ENCODE measurements at regions not wholly inside any gene's neighbourhood (a gene's known extent, or its start where the extent isn't known, plus 50 kb on each side); places are given as distances from the start of the nearest gene placed in this dataset.

DNA sequence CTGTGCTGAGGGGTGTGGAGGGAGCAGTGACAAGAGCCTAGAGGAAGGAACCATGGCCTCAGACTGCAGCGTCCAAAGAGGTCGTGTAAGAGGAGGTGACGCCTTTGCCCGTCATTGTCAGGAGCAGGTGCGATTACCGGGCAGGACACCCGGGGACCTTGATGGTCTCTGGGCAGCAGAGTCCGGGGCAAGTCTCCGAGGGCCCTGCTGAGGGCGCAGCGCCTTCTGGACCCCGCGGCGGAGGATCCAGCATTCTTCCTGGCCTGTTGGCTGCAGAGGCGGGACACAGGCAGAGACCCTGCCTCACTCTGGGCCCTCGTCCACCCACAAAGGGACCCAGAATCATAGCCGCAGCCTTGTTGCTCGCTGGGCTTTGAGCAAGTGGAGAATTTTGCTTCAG is 1168.8 kb downstream of the BRD1 start:
- intact Hi-C loops (cut with DNase I), result no loop called here
- Histone ChIP-seq H3K36me3 (no peaks in the 10 kb centered on the region), H3K4me3 (no peak overlapping the region), H3K9me3 (peaks cover 0 to 7% (median 3%) of the 10 kb centered on the region in 4 donors), H3K27ac (no peak overlapping the region), H3K4me1 (no peaks in the 10 kb centered on the region), H3K27me3 (no peaks in the 10 kb centered on the region)
- WGBS, 2 donors, result 89 to 92% methylated on average over 18 of the region's 18 CpGs
- TF ChIP-seq EP300 (IDR thresholded peaks at IDR 0.05) (no peak), POLR2AphosphoS5 (IDR thresholded peaks at IDR 0.05) (no peak), POLR2A (IDR thresholded peaks at IDR 0.05) (no peak)
- TF ChIP-seq, protein P1, sequence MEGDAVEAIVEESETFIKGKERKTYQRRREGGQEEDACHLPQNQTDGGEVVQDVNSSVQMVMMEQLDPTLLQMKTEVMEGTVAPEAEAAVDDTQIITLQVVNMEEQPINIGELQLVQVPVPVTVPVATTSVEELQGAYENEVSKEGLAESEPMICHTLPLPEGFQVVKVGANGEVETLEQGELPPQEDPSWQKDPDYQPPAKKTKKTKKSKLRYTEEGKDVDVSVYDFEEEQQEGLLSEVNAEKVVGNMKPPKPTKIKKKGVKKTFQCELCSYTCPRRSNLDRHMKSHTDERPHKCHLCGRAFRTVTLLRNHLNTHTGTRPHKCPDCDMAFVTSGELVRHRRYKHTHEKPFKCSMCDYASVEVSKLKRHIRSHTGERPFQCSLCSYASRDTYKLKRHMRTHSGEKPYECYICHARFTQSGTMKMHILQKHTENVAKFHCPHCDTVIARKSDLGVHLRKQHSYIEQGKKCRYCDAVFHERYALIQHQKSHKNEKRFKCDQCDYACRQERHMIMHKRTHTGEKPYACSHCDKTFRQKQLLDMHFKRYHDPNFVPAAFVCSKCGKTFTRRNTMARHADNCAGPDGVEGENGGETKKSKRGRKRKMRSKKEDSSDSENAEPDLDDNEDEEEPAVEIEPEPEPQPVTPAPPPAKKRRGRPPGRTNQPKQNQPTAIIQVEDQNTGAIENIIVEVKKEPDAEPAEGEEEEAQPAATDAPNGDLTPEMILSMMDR (IDR thresholded peaks at IDR 0.05), result no peak
- no peak for DNase-seq

DNA sequence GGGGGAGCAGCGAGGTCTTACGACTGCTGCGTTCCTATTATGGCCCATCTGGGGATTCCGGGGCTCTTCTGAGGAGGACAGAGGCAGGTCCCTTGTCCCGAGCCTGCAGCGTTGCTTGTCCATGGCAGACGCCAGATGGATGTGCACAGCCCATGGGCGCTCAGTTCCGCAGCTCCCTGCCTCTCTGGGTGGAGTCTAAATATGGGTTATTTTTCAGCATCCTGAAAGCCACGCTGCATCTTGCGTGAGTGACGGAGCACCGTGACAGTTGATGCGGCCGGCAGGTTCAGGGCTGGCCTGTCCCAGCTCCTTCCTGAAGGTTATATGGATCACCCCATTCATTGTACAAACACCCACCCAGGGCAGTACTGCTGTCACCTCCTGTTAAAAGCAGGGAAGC is 1169.4 kb downstream of the BRD1 start:
- Histone ChIP-seq H3K36me3 (no peaks in the 10 kb centered on the region), H3K27ac (no peak overlapping the region), H3K27me3 (no peaks in the 10 kb centered on the region), H3K4me1 (no peaks in the 10 kb centered on the region), H3K9me3 (peaks cover 0 to 2% (median under 1%) of the 10 kb centered on the region in 4 donors), H3K4me3 (no peak overlapping the region)
- 83 to 92% methylated on average over 15 of the region's 15 CpGs for WGBS, 2 donors
- intact Hi-C loops (cut with DNase I), result no loop called here
- TF ChIP-seq EP300 (IDR thresholded peaks at IDR 0.05), result no peak
- no peak for TF ChIP-seq POLR2A (IDR thresholded peaks at IDR 0.05)
- TF ChIP-seq, protein P1 (IDR thresholded peaks at IDR 0.05), result no peak
- TF ChIP-seq POLR2AphosphoS5 (IDR thresholded peaks at IDR 0.05), result no peak
- DNase-seq, result no peak

DNA sequence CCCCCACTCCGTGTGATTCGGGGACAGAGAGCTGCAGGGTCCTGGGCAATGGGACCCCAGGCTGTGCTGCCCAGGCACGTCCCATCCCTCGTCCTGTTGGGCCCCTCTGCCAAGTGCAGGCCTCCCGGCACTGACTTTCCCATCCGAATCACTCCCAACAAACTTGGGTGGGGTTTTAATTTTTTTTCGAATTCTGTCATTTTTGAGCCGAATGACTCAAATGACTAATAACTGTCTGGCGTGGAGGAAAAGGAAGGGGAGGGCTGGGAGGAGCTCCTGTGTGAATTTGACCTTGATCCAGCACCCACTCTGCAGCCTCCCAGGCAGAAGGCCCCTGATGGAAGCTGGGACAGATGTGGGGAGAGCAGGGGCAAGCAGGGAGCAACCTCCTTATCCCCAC is 1173.2 kb downstream of the BRD1 start:
- Histone ChIP-seq H3K4me1 (no peaks in the 10 kb centered on the region), H3K36me3 (no peaks in the 10 kb centered on the region), H3K27ac (no peak overlapping the region), H3K27me3 (no peaks in the 10 kb centered on the region), H3K4me3 (no peak overlapping the region), H3K9me3 (no peaks in the 10 kb centered on the region)
- no peak for TF ChIP-seq POLR2AphosphoS5 (IDR thresholded peaks at IDR 0.05)
- TF ChIP-seq, protein P1 (IDR thresholded peaks at IDR 0.05), result no peak
- no peak for TF ChIP-seq POLR2A (IDR thresholded peaks at IDR 0.05)
- no peak for TF ChIP-seq EP300 (IDR thresholded peaks at IDR 0.05)
- DNase-seq, result no peak
- intact Hi-C loops (cut with DNase I), result no loop called here
- 72 to 81% methylated on average over 9 of the region's 9 CpGs for WGBS, 2 donors

DNA sequence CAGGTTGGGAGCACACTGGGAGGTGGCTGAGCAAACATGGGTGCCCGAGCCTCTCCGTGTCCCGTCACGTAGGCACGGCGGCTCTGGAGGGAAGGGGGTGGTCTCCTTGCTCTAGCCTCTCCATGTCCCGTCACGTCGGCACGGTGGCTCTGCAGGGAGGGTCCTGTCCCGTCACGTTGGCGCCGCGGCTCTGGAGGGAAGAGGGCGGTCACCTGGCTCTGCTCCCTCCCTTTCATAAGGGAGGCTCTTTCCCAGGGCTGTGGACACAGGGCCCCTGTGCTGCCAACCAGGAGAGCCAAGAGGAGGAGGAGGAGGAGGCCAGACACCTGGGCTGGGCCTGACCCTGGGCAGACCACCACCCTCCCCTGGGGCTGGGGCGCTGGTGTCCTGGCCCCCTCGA is 1173.7 kb downstream of the BRD1 start:
- Histone ChIP-seq H3K27ac (no peak overlapping the region), H3K27me3 (no peaks in the 10 kb centered on the region), H3K9me3 (no peaks in the 10 kb centered on the region), H3K4me3 (no peak overlapping the region), H3K36me3 (no peaks in the 10 kb centered on the region), H3K4me1 (no peaks in the 10 kb centered on the region)
- 88 to 94% methylated on average over 18 of the region's 18 CpGs for WGBS, 2 donors
- intact Hi-C loops (cut with DNase I), result no loop called here
- TF ChIP-seq, protein P1 (IDR thresholded peaks at IDR 0.05), result no peak
- no peak for TF ChIP-seq POLR2AphosphoS5 (IDR thresholded peaks at IDR 0.05)
- DNase-seq, result no peak

DNA sequence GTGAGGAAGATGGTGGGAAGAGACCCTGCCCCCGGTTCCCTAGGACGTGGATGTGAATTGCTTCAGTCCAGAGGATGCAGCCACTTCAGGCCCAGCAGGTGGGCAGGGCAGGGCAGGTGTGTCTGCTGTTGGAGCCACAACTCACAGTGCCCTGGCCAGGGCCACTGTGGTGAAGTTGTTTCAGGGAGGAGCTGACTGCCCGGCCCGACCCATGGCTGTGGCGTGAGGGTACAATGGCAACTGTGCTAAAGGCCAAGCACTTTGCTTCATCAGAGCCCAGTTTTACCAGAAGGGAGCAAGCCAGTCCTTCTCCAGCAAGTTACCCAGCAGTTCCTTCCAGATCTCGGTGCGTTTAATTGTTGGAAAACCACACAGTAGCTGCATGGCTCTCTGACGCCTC is 1174.4 kb downstream of the BRD1 start:
- Histone ChIP-seq H3K27ac (no peak overlapping the region), H3K36me3 (no peaks in the 10 kb centered on the region), H3K4me1 (no peaks in the 10 kb centered on the region), H3K4me3 (no peak overlapping the region), H3K27me3 (no peaks in the 10 kb centered on the region), H3K9me3 (no peaks in the 10 kb centered on the region)
- TF ChIP-seq POLR2A (IDR thresholded peaks at IDR 0.05) (no peak), POLR2AphosphoS5 (IDR thresholded peaks at IDR 0.05) (no peak), EP300 (IDR thresholded peaks at IDR 0.05) (no peak)
- TF ChIP-seq, protein P1 (IDR thresholded peaks at IDR 0.05), result no peak
- no peak for DNase-seq
- WGBS, 2 donors, result 67 to 84% methylated on average over 8 of the region's 8 CpGs
- intact Hi-C loops (cut with DNase I), result no loop called here
